ENCODE measurements at regions not wholly inside any gene's neighbourhood (a gene's known extent, or its start where the extent isn't known, plus 50 kb on each side); places are given as distances from the start of the nearest gene placed in this dataset.

- POLR2A ChIA-PET, result no interaction called here
Measured at GRCh38 chr5:126368239-126368812, 54.9 kb upstream of the GRAMD2B start.

GRCh38 chr5:126369083-126369482 lies 54.1 kb upstream of the GRAMD2B start:
- POLR2A ChIA-PET, result interaction anchor here (0.6 kb wide), 1 partner anchor 123 kb away, joined by 3 read pairs; no protein-coding TSS in a partner anchor
- 78% methylated on average over 2 of the region's 2 CpGs for WGBS (ENCODE audit: missing lambda C conversion rate)
- no peak overlapping the region for H3K4me2 ChIP-seq
- no peak for FAIRE-seq
- no peak for DNase-seq (ENCODE audit: low read depth in 1 of 2, low spot score in 1 of 2)
- no peaks in the 10 kb centered on the region for H3K9me3 ChIP-seq
- no peak overlapping the region for H3K27ac ChIP-seq
- H3K4me1 ChIP-seq, result peaks cover 14% of the 10 kb centered on the region; the same call in 2 of the 3 replicates
- no peak for TF ChIP-seq CHD2 (IDR thresholded peaks at IDR 0.05; ENCODE audit: low read length, partially characterized antibody)
- TF ChIP-seq ESRRA (IDR thresholded peaks at IDR 0.05; ENCODE audit: borderline replicate concordance, low read length), result no peak
- no peak for TF ChIP-seq RAD21 (conservative IDR thresholded peaks at IDR 0.05 in 1 of 2, IDR thresholded peaks at IDR 0.05 in 1 of 2)
- TF ChIP-seq EHF (CRISPR knock-in tag; IDR thresholded peaks at IDR 0.05), result no peak
- no peak for TF ChIP-seq ZNF302 (CRISPR knock-in tag; IDR thresholded peaks at IDR 0.05)
- TF ChIP-seq ZSCAN20 (CRISPR knock-in tag; IDR thresholded peaks at IDR 0.05), result no peak
- no peak for TF ChIP-seq POLR2A (IDR thresholded peaks at IDR 0.05; ENCODE audit: low read length)
- TF ChIP-seq BHLHE40 (IDR thresholded peaks at IDR 0.05; ENCODE audit: low read depth, low read length), result no peak
- TF ChIP-seq SREBF2 (IDR thresholded peaks at IDR 0.05), result no peak
- no peak for TF ChIP-seq JUN (IDR thresholded peaks at IDR 0.05)
- TF ChIP-seq MAFK (IDR thresholded peaks at IDR 0.05; ENCODE audit: partially characterized antibody), result no peak
- TF ChIP-seq, protein P1, sequence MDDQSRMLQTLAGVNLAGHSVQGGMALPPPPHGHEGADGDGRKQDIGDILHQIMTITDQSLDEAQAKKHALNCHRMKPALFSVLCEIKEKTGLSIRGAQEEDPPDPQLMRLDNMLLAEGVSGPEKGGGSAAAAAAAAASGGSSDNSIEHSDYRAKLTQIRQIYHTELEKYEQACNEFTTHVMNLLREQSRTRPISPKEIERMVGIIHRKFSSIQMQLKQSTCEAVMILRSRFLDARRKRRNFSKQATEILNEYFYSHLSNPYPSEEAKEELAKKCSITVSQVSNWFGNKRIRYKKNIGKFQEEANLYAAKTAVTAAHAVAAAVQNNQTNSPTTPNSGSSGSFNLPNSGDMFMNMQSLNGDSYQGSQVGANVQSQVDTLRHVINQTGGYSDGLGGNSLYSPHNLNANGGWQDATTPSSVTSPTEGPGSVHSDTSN (IDR thresholded peaks at IDR 0.05), result no peak
- CTCF ChIA-PET, result interaction anchor here (0.9 to 2.0 kb wide), 5 partner anchors 11 to 226 kb away, joined by 3 to 5 read pairs (median 4); partner anchors contain the start of gene ALDH7A1
- ATAC-seq, result no peak
- H3K4me3 ChIP-seq, result no peak overlapping the region

More at GRCh38 chr5:126368239-126368812, 54.9 kb upstream of the GRAMD2B start:
- ATAC-seq, result no peak
- Histone ChIP-seq H3K4me3 (no peak overlapping the region), H3K27ac (no peak overlapping the region), H3K4me2 (no peak overlapping the region), H3K4me1 (peaks cover 14% of the 10 kb centered on the region; the same call in 2 of the 3 replicates), H3K9me3 (no peaks in the 10 kb centered on the region)
- DNase-seq (ENCODE audit: low read depth in 1 of 2, low spot score in 1 of 2), result no peak
- no peak for FAIRE-seq
- 77% methylated on average over 2 of the region's 2 CpGs for WGBS (ENCODE audit: missing lambda C conversion rate)
- CTCF ChIA-PET, result interaction anchor here (0.9 to 1.0 kb wide), 2 partner anchors 14 to 227 kb away, joined by 3 to 5 read pairs; partner anchors contain the start of gene ALDH7A1
- TF ChIP-seq TP53 (CRISPR knock-in tag; IDR thresholded peaks at IDR 0.05) (no peak), SMC3 (IDR thresholded peaks at IDR 0.05) (no peak), JUNB (IDR thresholded peaks at IDR 0.05) (no peak), ZSCAN20 (CRISPR knock-in tag; IDR thresholded peaks at IDR 0.05) (no peak), CBX2 (IDR thresholded peaks at IDR 0.05; ENCODE audit: borderline replicate concordance, low read depth) (no peak), CBX8 (IDR thresholded peaks at IDR 0.05) (no peak), MAZ (IDR thresholded peaks at IDR 0.05; ENCODE audit: borderline replicate concordance, low read depth, low read length) (no peak), BCL3 (IDR thresholded peaks at IDR 0.05) (no peak), HOXB13 (CRISPR knock-in tag; IDR thresholded peaks at IDR 0.05; ENCODE audit: low read depth) (no peak), POLR2AphosphoS2 (conservative IDR thresholded peaks at IDR 0.05; ENCODE audit: low read length) (no peak), TFCP2L1 (CRISPR knock-in tag; IDR thresholded peaks at IDR 0.05) (no peak), NR3C1 (IDR thresholded peaks at IDR 0.05) (no peak), GATA3 (IDR thresholded peaks at IDR 0.05; ENCODE audit: borderline replicate concordance) (no peak)
- TF ChIP-seq, protein P2, sequence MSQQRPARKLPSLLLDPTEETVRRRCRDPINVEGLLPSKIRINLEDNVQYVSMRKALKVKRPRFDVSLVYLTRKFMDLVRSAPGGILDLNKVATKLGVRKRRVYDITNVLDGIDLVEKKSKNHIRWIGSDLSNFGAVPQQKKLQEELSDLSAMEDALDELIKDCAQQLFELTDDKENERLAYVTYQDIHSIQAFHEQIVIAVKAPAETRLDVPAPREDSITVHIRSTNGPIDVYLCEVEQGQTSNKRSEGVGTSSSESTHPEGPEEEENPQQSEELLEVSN (IDR thresholded peaks at IDR 0.05; ENCODE audit: borderline replicate concordance, low read depth), result no peak
- TF ChIP-seq, protein P3, sequence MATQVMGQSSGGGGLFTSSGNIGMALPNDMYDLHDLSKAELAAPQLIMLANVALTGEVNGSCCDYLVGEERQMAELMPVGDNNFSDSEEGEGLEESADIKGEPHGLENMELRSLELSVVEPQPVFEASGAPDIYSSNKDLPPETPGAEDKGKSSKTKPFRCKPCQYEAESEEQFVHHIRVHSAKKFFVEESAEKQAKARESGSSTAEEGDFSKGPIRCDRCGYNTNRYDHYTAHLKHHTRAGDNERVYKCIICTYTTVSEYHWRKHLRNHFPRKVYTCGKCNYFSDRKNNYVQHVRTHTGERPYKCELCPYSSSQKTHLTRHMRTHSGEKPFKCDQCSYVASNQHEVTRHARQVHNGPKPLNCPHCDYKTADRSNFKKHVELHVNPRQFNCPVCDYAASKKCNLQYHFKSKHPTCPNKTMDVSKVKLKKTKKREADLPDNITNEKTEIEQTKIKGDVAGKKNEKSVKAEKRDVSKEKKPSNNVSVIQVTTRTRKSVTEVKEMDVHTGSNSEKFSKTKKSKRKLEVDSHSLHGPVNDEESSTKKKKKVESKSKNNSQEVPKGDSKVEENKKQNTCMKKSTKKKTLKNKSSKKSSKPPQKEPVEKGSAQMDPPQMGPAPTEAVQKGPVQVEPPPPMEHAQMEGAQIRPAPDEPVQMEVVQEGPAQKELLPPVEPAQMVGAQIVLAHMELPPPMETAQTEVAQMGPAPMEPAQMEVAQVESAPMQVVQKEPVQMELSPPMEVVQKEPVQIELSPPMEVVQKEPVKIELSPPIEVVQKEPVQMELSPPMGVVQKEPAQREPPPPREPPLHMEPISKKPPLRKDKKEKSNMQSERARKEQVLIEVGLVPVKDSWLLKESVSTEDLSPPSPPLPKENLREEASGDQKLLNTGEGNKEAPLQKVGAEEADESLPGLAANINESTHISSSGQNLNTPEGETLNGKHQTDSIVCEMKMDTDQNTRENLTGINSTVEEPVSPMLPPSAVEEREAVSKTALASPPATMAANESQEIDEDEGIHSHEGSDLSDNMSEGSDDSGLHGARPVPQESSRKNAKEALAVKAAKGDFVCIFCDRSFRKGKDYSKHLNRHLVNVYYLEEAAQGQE (IDR thresholded peaks at IDR 0.05), result no peak
- TF ChIP-seq, protein P1 (IDR thresholded peaks at IDR 0.05), result no peak
